NAMALWA (cell line): ENCODE measurements at regions not wholly inside any gene's neighbourhood (a gene's known extent, or its start where the extent isn't known, plus 50 kb on each side); places are given as distances from the start of the nearest gene placed in this dataset.
"Not testable (repeated sequence)": the region's sequence is repeated elsewhere in the genome, so short reads cannot be mapped to it uniquely, and the experiment has no call there.

Experiments used
- DNase-seq: peaks from one replicate; pipeline ENCODE4 v3.0.0-alpha.2; 2015; ENCODE audit warnings: low spot score

DNA sequence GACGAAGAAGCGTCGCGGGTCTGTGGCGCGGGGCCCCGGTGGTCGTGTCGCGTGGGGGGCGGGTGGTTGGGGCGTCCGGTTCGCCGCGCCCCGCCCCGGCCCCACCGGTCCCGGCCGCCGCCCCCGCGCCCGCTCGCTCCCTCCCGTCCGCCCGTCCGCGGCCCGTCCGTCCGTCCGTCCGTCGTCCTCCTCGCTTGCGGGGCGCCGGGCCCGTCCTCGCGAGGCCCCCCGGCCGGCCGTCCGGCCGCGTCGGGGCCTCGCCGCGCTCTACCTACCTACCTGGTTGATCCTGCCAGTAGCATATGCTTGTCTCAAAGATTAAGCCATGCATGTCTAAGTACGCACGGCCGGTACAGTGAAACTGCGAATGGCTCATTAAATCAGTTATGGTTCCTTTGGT is 1533.5 kb upstream of the TPTE start:
- DNase-seq = not testable (repeated sequence)

DNA sequence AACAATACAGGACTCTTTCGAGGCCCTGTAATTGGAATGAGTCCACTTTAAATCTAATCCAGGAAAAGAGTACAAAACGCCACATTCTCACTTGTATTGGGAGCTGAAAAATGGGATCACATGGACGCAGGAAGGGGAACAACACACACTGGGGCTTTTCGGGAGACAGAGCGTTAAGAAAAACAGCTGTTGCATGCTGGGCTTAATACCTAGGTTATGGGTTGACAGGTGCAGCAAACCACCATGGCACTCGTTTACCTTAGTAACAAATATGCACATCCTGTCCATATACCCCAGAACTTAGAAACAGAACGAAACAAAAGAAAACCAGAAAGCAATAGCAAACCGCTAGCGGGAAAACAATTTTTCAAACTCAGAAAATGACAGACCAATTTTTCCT is 1532.7 kb upstream of the TPTE start:
- DNase-seq = no peak

DNA sequence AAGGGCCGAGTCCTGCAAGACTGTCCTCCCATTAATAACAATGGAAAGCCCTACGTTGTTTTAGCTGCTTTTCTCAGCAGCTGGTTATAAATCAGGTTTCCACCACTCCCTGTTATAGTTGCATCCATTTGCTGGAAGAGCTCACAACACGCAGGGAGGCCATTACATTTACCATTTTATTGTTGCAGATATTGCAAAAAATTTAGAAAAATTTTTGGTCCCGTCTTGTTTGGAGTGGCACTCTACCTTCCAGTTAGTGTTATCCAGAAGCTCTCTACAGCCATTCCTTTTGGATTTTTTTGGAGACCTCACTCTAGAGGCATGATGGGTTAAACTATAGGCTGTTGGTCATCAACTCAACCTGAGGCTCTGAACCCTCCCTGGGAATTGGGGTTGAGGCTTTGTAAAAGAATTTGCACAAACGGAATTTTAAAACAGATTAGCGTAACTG is 1532.1 kb upstream of the TPTE start:
- DNase-seq = peak; percentile 34

DNA sequence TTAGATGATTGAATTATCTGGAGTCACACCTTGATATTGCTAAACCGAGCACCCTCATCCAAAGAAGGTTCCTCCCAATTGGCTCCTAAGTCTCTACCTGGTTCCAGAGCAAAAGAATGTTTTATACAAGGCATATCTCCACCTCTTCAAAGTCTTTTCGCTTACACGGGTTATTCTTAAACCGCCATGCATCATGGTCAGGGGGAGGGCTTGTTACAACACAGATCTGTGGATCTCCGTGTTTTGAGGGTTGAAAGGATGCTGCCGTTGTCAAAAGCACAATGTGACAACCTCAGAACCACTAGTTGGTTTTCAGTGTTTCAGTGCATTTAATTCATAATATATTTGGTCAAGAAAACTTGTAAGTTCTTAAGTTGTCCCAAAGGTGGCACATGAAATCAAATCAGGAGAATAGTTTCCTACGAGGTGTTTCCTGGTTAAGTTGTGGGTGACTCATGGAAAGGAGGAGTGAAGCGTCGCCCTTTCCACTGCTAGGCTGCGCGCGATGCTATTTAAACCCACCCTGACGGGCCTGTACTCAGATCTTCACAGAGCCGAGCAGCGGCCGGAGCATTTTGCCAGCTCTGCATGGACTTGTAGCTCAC is 1531.6 kb upstream of the TPTE start:
- peak; percentile 30 for DNase-seq

DNA sequence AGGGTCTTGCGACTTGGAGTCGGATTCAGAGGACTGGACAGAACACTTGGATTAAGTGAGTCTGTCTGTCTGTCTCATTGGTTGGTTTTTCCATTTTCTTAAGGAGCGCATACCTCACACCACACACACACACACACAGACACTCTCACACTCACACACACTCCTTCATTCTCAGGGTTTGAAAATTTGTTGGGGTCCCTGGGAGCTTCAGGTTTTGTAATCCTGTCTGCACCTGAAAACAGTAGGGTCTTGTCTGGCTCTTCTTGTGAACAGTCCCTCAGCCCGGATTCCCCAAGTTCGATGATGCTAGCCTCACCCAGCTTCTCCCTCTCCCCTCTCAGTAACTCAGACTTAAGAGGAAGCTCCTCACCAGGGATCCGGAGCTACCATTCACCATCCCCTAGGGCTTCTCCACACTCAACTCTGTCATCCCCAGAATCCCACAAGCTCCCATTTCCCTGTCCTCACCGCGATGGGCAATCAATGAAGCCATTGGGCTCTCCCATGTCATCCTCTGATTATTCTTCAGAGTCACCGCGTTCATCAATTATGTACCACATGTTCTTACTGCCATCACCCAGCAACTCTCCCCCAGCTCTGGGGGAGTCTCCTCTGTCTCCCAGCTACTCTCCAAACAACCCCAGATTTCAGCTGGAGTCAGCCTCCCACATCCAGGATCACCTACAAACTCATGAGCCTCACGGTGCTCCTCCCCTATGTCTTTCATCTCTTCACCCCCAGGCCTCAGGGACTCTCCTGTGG is 1530.9 kb upstream of the TPTE start:
- DNase-seq = peak; percentile 23

DNA sequence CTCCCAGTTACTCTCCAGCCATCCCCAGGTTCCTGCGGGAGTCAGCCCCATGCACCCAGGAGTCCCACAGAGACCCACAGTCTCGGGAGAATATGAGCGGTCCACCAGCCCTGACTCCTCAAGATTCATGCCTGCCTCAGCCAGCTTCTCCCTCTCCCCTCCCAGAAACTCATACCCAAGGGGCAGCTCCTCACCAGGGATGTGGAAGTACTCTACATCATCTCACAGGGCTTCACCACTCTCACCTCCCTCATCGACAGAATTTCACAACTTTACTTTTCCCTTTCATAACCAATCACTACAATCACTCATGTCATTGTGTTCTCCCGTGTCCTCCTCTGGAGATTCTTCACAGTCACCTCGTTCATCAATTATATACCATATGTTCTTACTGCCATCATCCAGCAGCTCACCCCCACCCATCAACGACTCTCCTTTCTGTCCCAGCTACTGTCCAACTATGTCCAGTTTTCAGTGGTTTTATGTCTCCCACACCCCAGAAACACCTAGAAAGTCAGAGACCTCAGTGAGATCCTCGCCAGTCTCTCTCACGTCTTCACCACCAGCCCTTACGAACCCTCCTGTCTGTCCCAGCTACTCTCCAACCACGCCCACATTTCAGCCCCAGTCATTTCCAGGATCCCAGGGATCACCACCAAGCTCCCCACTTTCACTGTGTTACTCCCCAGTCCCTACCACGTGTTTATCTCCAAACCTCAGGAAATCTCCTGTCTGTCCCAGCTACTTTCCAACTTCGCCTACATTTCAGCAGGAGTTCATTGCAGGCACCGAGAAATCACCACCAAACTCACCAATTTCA is 1530.1 kb upstream of the TPTE start:
- peak; percentile 23 for DNase-seq

DNA sequence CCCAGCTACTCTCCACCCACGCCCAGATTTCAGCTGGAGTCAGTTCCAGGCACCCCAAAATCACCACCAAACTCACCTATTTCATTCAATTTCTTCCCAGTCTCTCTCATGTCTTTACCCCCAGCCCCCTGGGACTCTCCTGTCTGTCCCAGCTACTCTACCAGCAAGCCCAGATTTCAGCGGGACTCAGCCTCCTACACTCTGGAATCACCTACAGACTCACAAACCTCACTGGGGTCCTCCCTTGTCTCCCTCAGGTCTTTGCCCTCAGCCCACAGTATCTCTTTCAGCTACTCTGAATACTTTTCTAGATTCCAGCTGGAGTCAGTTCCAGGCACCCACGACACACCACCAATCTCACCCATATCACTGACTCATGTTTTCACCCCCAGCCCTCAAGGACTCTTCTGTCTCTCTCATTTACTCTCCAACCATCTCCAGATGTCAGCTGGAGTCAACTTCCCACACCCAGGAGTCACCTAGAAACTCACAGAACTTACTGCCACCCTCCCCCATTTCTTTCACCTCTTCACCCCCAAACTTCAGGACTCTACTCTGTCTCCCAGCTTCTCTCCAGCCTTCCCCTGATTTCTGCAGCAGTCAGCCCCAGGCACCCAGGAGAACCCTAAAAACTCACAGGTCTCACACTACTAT is 1529.3 kb upstream of the TPTE start:
- DNase-seq = peak; percentile 16

DNA sequence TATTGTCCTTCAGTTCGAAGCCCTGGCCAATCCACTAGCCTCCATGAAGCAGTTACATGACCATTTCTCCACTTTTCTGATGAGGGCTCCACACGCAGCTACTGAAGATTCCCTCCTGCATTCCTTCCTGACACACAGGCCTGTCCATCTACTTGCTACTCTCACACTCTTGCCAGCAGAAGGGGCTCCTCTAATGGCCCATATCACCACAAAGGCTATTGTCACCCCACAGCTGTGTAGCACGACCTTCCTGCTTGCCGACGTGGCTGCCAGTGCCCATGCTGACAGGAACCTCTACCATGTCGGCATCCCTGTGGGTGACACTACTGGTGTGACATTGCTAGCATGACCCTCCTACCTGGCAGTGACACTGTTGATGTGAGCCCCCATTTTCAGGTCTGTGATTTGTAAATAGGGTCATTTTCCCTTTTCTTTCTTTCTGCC is 1528.6 kb upstream of the TPTE start:
- peak; percentile 33 for DNase-seq

DNA sequence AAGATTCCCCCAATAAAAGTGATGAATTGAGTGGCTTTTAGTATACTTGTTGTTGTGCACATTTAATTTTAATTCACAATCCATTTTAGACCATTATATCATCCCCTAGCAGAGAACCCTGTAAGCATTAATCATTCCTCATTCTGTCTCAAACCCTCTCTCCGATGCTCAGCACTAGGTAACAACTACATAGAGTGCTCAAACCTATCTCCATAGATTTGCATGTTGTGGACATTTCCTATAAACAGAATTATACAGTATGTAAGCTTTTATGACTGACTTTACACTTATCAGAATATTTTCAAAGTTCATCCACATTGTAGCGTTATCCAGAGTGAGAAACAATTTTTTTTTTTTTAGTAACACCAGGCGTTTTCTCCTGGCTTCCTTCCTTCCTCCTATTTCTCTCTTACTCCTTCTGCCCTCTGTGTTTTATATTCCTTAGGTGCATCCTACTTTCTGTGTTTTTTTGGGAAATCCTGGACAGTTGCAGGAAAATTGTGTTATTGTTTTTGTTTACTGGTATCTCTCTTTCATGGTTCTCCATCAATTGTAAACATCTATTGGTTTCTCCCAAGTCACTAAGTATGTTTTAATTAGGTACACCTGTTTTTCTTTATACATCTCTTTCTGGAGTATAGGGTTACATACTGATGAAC is 1528.0 kb upstream of the TPTE start:
- DNase-seq = no peak

DNA sequence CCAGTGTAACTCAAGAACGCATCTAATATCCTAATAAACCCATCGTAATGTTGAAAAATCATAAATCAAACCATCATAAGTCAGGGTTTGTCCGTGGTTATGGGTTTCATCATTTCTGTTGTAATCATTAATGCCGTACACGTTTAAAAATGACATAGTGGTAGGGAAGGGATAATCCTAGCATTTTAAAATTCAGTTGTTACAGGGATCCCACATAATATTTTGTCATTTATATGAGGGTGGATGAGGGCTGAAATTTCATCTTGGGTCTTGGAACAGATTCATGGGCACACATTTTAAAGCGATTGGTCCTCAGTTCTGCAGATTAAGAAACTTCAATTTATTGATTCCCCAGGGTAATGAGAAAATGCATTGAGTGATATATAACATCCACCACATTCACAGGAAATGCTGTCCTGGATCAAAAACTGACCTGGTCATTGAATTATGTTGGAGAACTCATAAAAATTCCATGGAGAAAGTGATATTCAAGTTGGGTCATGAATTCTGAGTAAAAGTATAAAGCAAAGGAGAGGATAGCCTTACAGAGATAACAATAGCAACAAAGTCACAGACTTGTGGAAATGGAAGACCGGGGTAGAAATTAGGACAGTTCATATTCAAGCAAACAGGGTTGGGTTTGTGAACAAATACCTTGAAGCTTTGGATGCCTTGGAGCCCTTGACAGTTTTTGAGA is 1527.3 kb upstream of the TPTE start:
- DNase-seq = peak; percentile 24

DNA sequence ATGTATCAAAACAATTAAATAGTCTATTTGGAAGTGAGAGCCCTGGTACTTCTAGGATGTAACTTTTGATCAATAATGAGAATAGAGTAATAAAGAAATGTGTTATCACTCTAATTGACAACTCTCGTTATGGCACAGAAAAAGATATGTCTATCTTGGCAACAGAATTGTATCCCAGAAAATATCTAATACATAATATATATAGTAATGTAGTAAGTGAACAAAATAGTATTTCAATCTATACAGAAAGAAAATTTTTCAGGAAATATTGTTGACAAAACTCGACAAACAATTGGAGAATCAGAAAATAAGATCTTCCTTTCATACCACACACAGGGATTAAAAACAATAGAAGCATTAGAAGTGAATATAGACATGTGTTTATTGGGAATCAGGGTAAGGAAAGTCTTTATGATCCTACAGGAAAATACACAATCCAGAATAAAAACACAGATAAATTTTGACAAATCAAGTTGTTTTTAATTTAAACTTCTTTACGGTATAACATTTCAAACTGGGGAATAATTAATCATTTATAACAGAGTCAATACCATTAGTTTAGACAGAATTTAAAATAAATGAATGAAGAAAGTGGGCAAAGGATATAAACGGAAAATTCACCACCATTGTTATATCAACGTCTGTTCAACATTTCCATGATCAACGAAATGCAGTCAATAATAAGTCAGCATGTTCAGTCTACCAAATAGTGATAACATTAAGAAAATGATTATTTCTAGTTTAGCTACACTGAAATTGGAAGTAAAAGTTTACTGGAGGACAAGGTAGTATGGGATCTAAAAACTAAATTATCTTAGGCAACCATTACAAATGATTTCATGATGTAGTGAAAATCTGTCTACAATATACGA is 1526.5 kb upstream of the TPTE start:
- peak; percentile 28 for DNase-seq

DNA sequence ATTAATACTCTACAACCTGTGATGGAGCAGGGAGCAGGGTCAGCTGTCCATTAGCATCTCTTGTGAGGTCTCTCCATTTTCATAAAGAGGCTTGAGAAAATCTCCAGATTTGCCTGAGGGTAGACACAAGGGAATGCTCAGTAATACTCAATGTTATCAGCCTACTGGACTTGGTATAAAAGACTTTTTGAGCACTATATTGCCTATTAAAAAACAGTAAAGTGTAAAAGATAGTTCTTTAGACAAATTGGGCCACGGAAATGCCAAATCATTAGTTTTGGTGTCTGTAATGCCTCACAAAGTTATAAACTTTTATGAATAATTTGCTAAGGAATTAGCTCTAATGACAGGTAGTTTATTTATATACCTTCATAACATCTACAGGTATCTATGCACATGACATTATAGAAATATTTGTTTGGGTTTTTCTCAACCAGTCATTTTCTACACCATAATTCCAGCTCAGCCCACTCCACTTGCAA is 1524.9 kb upstream of the TPTE start:
- not testable (repeated sequence) for DNase-seq

DNA sequence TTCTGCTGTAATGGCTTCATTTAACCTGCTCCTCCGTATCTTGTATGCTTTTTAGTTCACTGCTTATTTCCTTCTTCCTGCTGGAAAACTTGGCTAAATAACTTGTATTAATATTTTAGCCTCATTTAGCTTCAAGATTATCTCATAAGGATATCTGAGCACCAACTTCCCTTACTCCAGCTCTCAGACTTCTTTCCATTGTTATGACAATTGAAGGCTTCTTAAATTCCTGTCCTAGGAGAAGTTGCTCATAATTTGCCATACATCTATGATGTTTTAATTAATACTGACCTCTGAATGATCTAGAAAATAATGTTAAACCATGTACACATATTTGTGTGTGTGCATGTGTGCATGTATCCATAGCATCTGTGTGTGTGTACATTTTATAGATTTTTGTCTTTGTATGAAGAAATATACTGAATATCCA is 1524.4 kb upstream of the TPTE start:
- DNase-seq = no peak

DNA sequence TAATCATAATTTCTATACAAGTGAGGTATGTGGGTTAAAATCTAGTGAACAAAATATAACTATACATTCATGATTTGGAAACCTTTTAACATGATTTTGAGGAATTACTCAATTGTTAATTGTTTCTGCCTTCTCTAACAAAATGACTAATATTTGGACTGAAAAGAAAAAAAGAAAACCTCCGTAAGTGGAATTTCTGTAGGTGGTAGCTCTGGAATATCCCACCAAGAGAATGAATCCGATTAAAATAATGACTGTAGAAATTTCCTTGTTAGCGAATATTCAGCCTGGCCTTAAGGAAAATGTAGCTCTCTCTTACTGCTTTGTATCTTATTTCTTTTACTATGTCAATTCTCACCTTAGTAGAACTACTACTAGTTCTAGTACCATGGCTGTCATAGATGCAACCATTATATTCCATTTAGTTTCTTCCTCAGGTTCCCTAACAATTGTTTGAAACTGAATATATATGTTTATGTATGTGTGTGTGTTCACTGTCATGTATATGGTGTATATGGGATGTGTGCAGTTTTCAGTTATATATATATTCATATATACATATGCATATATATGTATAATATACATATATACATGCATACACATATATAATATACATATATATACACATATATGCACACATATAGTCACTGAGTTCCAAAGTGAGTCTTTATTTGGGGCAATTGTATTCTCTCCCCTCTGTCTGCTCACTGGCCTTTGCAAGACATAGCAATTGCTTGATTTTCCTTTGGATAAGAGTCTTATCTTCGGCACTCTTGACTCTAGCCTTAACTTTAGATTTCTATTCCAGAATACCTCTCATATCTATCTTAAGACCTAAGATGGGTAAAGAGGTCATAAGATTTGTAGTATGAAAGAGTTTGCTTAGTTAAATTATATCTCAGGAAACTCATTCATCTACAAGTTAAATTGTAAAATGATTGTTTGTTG is 1523.7 kb upstream of the TPTE start:
- DNase-seq = not testable (repeated sequence)

DNA sequence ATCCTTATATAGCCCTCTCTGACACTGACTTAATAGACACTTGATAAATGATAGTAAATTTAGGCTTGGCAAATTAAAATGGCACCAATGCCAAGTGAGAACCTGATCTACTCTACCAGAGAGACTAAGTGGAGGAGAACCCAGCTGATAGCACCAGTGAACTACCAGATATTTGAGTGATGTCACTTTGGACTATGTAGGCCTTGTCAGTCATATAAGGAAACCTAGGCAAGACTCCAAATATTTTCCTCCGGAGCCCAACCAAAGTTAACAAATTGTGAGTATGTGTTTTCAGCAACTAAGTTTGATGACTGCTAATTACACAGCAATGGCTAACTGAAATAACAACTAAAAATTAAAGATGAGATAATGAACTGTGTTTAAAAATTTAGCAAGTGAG is 1522.9 kb upstream of the TPTE start:
- DNase-seq = peak; percentile 23

DNA sequence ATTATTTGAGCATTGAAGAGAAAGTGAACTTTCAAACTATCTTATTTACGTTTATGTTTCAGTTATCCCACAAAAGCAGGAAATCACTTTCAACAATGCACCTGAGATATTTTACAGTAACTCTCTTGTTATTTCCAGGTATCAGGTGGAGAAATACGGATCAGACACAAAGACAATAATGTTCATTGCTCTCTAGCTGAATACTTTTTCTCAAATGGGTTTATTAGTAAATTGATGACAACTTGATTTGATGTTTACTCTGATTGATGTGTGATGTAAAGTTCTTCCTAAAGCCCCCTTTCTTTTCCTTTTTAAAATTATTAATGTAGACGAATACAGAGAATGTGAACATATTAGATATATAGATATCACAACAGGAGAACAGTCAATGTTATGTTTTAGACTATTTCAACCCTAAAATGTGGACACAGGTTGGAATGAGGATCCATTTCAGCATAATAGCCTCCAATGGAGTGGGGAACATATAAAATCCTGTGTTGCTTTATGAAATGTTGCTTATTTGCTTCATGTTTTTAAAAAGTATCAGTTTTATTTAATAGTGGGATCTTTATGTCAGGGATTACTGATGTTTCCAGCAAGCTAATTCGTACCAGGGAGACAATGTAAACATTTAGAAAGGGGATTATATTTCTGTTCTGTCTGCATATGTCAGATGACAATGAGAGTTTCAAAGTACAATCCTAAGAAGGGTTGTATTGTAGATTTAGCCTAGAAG is 1522.3 kb upstream of the TPTE start:
- DNase-seq = no peak

DNA sequence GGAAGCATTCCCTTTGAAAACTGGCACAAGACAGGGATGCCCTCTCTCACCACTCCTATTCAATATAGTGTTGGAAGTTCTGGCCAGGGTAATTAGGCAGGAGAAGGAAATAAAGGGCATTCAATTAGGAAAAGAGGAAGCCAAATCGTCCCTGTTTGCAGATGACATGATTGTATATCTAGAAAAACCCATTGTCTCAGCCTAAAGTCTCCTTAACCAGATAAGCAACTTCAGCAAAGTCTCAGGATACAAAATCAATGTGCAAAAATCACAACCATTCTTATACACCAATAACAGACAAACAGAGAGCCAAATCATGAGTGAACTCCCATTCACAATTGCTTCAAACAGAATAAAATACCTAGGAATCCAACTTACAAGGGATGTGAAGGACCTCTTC is 1521.3 kb upstream of the TPTE start:
- DNase-seq = not testable (repeated sequence)

DNA sequence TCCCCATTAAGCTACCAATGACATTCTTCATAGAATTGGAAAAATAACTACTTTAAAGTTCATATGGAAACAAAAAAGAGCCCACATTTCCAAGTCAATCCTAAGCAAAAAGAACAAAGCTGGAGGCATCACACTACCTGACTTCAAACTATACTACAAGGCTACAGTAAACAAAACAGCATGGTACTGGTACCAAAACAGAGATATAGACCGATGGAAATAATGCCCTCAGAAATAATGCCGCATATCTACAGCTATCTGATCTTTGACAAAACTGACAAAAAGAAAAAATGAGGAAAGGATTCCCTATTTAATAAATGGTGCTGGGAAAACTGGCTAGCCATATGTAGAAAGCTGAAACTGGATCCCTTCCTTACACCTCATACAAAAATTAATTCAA is 1520.7 kb upstream of the TPTE start:
- not testable (repeated sequence) for DNase-seq
